ENCODE measurements at regions not wholly inside any gene's neighbourhood (a gene's known extent, or its start where the extent isn't known, plus 50 kb on each side); places are given as distances from the start of the nearest gene placed in this dataset.

GRCh38 chr12:24483732-24484131 lies 465.2 kb downstream of the BCAT1 start:
- TF ChIP-seq CTCF (IDR thresholded peaks at IDR 0.05) (no peak), POLR2A (IDR thresholded peaks at IDR 0.05) (no peak)

All from breast epithelium (tissue), 3 donors.